ENCODE measurements at regions not wholly inside any gene's neighbourhood (a gene's known extent, or its start where the extent isn't known, plus 50 kb on each side); places are given as distances from the start of the nearest gene placed in this dataset.

GRCh38 chr6:113432521-113433334, 424.4 kb upstream of the MARCKS start:
- no peak overlapping the region for H3K27ac ChIP-seq (ENCODE audit: low read depth in 2 of 2, low read length in 1 of 2)
- no peak overlapping the region for H2AFZ ChIP-seq (ENCODE audit: low read depth)
- H3K79me2 ChIP-seq (ENCODE audit: insufficient read depth) = no peaks in the 10 kb centered on the region
- TF ChIP-seq FOXM1 (IDR thresholded peaks at IDR 0.05; ENCODE audit: low read depth) (no peak), TCF12 (IDR thresholded peaks at IDR 0.05) (no peak), MAX (IDR thresholded peaks at IDR 0.05; ENCODE audit: low read depth) (no peak), YY1 (IDR thresholded peaks at IDR 0.05; ENCODE audit: low read depth) (no peak), NFIC (IDR thresholded peaks at IDR 0.05; ENCODE audit: borderline replicate concordance) (no peak), EZH2phosphoT487 (IDR thresholded peaks at IDR 0.05; ENCODE audit: borderline replicate concordance, low read depth) (no peak), EP300 (IDR thresholded peaks at IDR 0.05; ENCODE audit: borderline replicate concordance in 1 of 2, low read depth in 1 of 2, low read length in 1 of 2) (no peak), GABPA (IDR thresholded peaks at IDR 0.05; ENCODE audit: low read depth) (no peak), JUND (IDR thresholded peaks at IDR 0.05) (no peak), TEAD4 (IDR thresholded peaks at IDR 0.05; ENCODE audit: borderline replicate concordance, insufficient read depth) (no peak), ELF1 (IDR thresholded peaks at IDR 0.05) (no peak), FOXJ3 (CRISPR knock-in tag; IDR thresholded peaks at IDR 0.05) (no peak), NRF1 (IDR thresholded peaks at IDR 0.05; ENCODE audit: low read depth, low read length) (no peak), POLR2AphosphoS5 (IDR thresholded peaks at IDR 0.05; ENCODE audit: low read depth, low read length) (no peak)
- TF ChIP-seq, protein P1, sequence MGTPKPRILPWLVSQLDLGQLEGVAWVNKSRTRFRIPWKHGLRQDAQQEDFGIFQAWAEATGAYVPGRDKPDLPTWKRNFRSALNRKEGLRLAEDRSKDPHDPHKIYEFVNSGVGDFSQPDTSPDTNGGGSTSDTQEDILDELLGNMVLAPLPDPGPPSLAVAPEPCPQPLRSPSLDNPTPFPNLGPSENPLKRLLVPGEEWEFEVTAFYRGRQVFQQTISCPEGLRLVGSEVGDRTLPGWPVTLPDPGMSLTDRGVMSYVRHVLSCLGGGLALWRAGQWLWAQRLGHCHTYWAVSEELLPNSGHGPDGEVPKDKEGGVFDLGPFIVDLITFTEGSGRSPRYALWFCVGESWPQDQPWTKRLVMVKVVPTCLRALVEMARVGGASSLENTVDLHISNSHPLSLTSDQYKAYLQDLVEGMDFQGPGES (IDR thresholded peaks at IDR 0.05; ENCODE audit: low read depth, low read length) = no peak
- TF ChIP-seq, protein P2, sequence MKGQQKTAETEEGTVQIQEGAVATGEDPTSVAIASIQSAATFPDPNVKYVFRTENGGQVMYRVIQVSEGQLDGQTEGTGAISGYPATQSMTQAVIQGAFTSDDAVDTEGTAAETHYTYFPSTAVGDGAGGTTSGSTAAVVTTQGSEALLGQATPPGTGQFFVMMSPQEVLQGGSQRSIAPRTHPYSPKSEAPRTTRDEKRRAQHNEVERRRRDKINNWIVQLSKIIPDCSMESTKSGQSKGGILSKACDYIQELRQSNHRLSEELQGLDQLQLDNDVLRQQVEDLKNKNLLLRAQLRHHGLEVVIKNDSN (IDR thresholded peaks at IDR 0.05; ENCODE audit: borderline replicate concordance, low read depth) = no peak
- TF ChIP-seq, protein P3, sequence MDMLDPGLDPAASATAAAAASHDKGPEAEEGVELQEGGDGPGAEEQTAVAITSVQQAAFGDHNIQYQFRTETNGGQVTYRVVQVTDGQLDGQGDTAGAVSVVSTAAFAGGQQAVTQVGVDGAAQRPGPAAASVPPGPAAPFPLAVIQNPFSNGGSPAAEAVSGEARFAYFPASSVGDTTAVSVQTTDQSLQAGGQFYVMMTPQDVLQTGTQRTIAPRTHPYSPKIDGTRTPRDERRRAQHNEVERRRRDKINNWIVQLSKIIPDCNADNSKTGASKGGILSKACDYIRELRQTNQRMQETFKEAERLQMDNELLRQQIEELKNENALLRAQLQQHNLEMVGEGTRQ (IDR thresholded peaks at IDR 0.05; ENCODE audit: borderline replicate concordance, low read depth, low read length) = no peak
- no peaks in the 10 kb centered on the region for H3K27me3 ChIP-seq (ENCODE audit: insufficient read depth)
- H4K20me1 ChIP-seq (ENCODE audit: insufficient read depth) = no peaks in the 10 kb centered on the region
- no peaks in the 10 kb centered on the region for H3K9me2 ChIP-seq
- POLR2A ChIA-PET = no interaction called here
- H3K4me3 ChIP-seq (ENCODE audit: low read depth in 2 of 2, low read length in 1 of 2) = no peak overlapping the region
- H3K4me1 ChIP-seq (ENCODE audit: control insufficient read depth in 1 of 2, insufficient read depth in 2 of 2, low read depth in 1 of 2, low read length in 1 of 2) = no peaks in the 10 kb centered on the region; a peak in 2 of 4 replicates
- no peaks in the 10 kb centered on the region for H3K36me3 ChIP-seq (replicated peaks in 1 of 2; ENCODE audit: control insufficient read depth in 1 of 2, insufficient read depth in 2 of 2, low read length in 1 of 2)
- peaks cover 7% of the 10 kb centered on the region for H3F3A ChIP-seq (replicated peaks; ENCODE audit: insufficient read depth)
- 82% methylated on average over 1 of the region's 1 CpG for WGBS (ENCODE audit: low lambda C conversion rate)
- H3K9me3 ChIP-seq = no peaks in the 10 kb centered on the region
- H3K9ac ChIP-seq = no peak overlapping the region
- DNase-seq = no peak
- no peak overlapping the region for H3K4me2 ChIP-seq
- CTCF ChIA-PET = interaction anchor here (0.6 kb wide), 1 partner anchor 579 kb away, joined by 3 read pairs; no protein-coding TSS in a partner anchor

All from SK-N-SH (cell line).